Fibroblast of lung (primary cell): ENCODE measurements at regions not wholly inside any gene's neighbourhood (a gene's known extent, or its start where the extent isn't known, plus 50 kb on each side); places are given as distances from the start of the nearest gene placed in this dataset.

Experiments used
- DNase-seq, 2 donors: peaks; one replicate each; pipeline versions ENCODE4 v3.0.0 to v3.0.0-alpha.2; 2010; ENCODE audit warnings: low read depth in 2 of 2
- H2AFZ ChIP-seq: 2 replicates; pipeline ENCODE4 v1.5.1; 2012; ENCODE audit warnings: low read length, control low read depth, inconsistent platforms
- H3K27ac ChIP-seq: 2 replicates; pipeline ENCODE4 v1.5.1; 2011; ENCODE audit warnings: low read length, control low read depth; ENCODE audit not compliant: insufficient read depth
- H3K27me3 ChIP-seq: 2 replicates; pipeline ENCODE4 v1.5.1; 2011; ENCODE audit warnings: mild to moderate bottlenecking, low read length; ENCODE audit not compliant: control insufficient read depth, insufficient read depth
- H3K36me3 ChIP-seq: 2 replicates; pipeline ENCODE4 v1.5.1; 2011; ENCODE audit warnings: low read length; ENCODE audit not compliant: control insufficient read depth, insufficient read depth
- H3K4me1 ChIP-seq: 2 replicates; pipeline ENCODE4 v1.5.1; 2011; ENCODE audit warnings: low read length; ENCODE audit not compliant: control insufficient read depth, insufficient read depth; ENCODE audit errors: extremely low read depth
- H3K4me2 ChIP-seq: 2 replicates; pipeline ENCODE4 v1.5.1; 2011; ENCODE audit warnings: low read length, control low read depth; ENCODE audit not compliant: insufficient read depth; ENCODE audit errors: extremely low read depth
- H3K4me3 ChIP-seq, 4 experiments: fragments of 200-600 bp in 1 of 4; sonication (generic) in 1 of 4; replicated peaks in 1 of 4; 2 replicates each; pipeline ENCODE4 v1.5.1; 2011 to 2016; ENCODE audit warnings: low read length in 4 of 4, low read depth in 3 of 4, mild to moderate bottlenecking in 3 of 4, control low read depth in 2 of 4, inconsistent platforms in 1 of 4, mixed read lengths in 1 of 4; ENCODE audit not compliant: insufficient read depth in 1 of 4; ENCODE audit errors: control extremely low read depth in 1 of 4
- H3K79me2 ChIP-seq: 2 replicates; pipeline ENCODE4 v1.5.1; 2012; ENCODE audit warnings: mild to moderate bottlenecking, low read length, inconsistent platforms; ENCODE audit not compliant: control insufficient read depth, insufficient read depth
- H3K9ac ChIP-seq: 2 replicates; pipeline ENCODE4 v1.5.1; 2011; ENCODE audit warnings: mild to moderate bottlenecking, low read length, control low read depth; ENCODE audit not compliant: insufficient read depth
- H3K9me3 ChIP-seq: 2 replicates; pipeline ENCODE4 v1.5.1; 2012; ENCODE audit warnings: low read depth, low read length; ENCODE audit not compliant: control insufficient read depth, insufficient read depth
- H4K20me1 ChIP-seq: 2 replicates; pipeline ENCODE4 v1.5.1; 2011; ENCODE audit warnings: low read length; ENCODE audit not compliant: control insufficient read depth, insufficient read depth; ENCODE audit errors: extremely low read depth
- CTCF ChIP-seq, 2 donors: IDR thresholded peaks in 1 of 2; conservative IDR thresholded peaks in 1 of 2; 1 replicate in 1 of 2; 2 replicates in 1 of 2; pipeline ENCODE4 v1.5.1; 2011 to 2012; ENCODE audit warnings: low read length in 2 of 2, control low read depth in 1 of 2, inconsistent platforms in 1 of 2, low read depth in 1 of 2, mild to moderate bottlenecking in 1 of 2
- EZH2 ChIP-seq: IDR thresholded peaks from 2 replicates; pipeline ENCODE4 v1.5.1; 2012; ENCODE audit warnings: low read length, control low read depth, mild to moderate bottlenecking; ENCODE audit errors: missing control alignments

GRCh38 chr9:29044959-29045358 lies 1471.7 kb upstream of the C9orf72 start:
- DNase-seq, result peak in 1 of 2 donors; percentile 30
- no peaks in the 10 kb centered on the region for H3K4me1 ChIP-seq
- no peaks in the 10 kb centered on the region for H3K27me3 ChIP-seq
- H3K9me3 ChIP-seq, result no peaks in the 10 kb centered on the region
- H4K20me1 ChIP-seq, result no peaks in the 10 kb centered on the region
- TF ChIP-seq CTCF (conservative IDR thresholded peaks at IDR 0.05 in 1 of 2, IDR thresholded peaks at IDR 0.05 in 1 of 2; ENCODE audit: low read depth in 1 of 2, low read length in 2 of 2) (no peak), EZH2 (no peak)
- no peak overlapping the region for H3K27ac ChIP-seq
- H3K4me3 ChIP-seq, result no peak overlapping the region
- H3K9ac ChIP-seq, result no peak overlapping the region
- no peak overlapping the region for H2AFZ ChIP-seq
- no peaks in the 10 kb centered on the region for H3K36me3 ChIP-seq
- H3K79me2 ChIP-seq, result no peaks in the 10 kb centered on the region
- no peak overlapping the region for H3K4me2 ChIP-seq

- no peak overlapping the region for H2AFZ ChIP-seq
- no peaks in the 10 kb centered on the region for H4K20me1 ChIP-seq
- no peaks in the 10 kb centered on the region for H3K4me1 ChIP-seq
- H3K79me2 ChIP-seq, result no peaks in the 10 kb centered on the region
- no peaks in the 10 kb centered on the region for H3K36me3 ChIP-seq
- TF ChIP-seq EZH2, result no peak
- TF ChIP-seq CTCF (conservative IDR thresholded peaks at IDR 0.05 in 1 of 2, IDR thresholded peaks at IDR 0.05 in 1 of 2; ENCODE audit: low read depth in 1 of 2, low read length in 2 of 2), result no peak
- no peaks in the 10 kb centered on the region for H3K27me3 ChIP-seq
- H3K4me2 ChIP-seq, result no peak overlapping the region
- no peak overlapping the region for H3K9ac ChIP-seq
- H3K4me3 ChIP-seq, result no peak overlapping the region
- peak in 1 of 2 donors; percentile 7 for DNase-seq
- no peak overlapping the region for H3K27ac ChIP-seq
- no peaks in the 10 kb centered on the region for H3K9me3 ChIP-seq
Measured at GRCh38 chr9:29060041-29060440, 1486.8 kb upstream of the C9orf72 start.

- H3K79me2 ChIP-seq, result no peaks in the 10 kb centered on the region
- H3K4me2 ChIP-seq, result no peak overlapping the region
- H3K27ac ChIP-seq, result no peak overlapping the region
- no peak overlapping the region for H2AFZ ChIP-seq
- H3K4me1 ChIP-seq, result no peaks in the 10 kb centered on the region
- H3K9ac ChIP-seq, result no peak overlapping the region
- H3K9me3 ChIP-seq, result no peaks in the 10 kb centered on the region
- TF ChIP-seq EZH2, result no peak
- TF ChIP-seq CTCF (conservative IDR thresholded peaks at IDR 0.05 in 1 of 2, IDR thresholded peaks at IDR 0.05 in 1 of 2; ENCODE audit: low read depth in 1 of 2, low read length in 2 of 2), result no peak
- DNase-seq, result no peak
- no peaks in the 10 kb centered on the region for H4K20me1 ChIP-seq
- no peaks in the 10 kb centered on the region for H3K36me3 ChIP-seq
- H3K27me3 ChIP-seq, result no peaks in the 10 kb centered on the region
- no peak overlapping the region for H3K4me3 ChIP-seq
Measured at GRCh38 chr9:29062446-29062845, 1489.2 kb upstream of the C9orf72 start.
